ENCODE measurements at regions not wholly inside any gene's neighbourhood (a gene's known extent, or its start where the extent isn't known, plus 50 kb on each side); places are given as distances from the start of the nearest gene placed in this dataset.
A peak's percentile ranks its signal among the peaks of the same experiment; 100 is the strongest.
"Not testable (repeated sequence)": the region's sequence is repeated elsewhere in the genome, so short reads cannot be mapped to it uniquely, and the experiment has no call there.

GRCh38 chr19:28341810-28342350 is 871.1 kb downstream of the UQCRFS1 start:
- peak; percentile 3 for DNase-seq (ENCODE audit: low read depth)

DNA sequence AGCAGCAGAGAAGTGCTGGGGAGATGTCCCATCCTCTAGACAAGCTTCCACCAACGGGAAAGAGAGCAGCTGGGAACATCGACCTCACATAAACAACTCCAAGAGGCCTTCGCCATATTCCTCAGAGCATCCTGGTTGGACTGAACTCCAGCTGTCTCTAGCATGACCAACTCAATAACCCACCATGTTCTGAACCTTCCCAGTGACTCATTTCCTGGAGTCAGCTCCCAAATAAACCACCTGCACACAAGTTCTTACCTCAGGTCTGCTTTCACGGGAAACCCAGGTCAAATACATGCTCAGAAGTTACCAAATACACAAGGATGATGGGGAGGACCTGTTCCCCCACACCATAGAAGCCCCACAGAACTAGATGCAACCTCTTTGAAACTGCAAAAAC is 878.5 kb downstream of the UQCRFS1 start:
- peak; percentile 57 for DNase-seq (ENCODE audit: low read depth)

- DNase-seq (ENCODE audit: low read depth): no peak
These were observed 879.0 kb downstream of the UQCRFS1 start for GRCh38 chr19:28333909-28334308.

DNA sequence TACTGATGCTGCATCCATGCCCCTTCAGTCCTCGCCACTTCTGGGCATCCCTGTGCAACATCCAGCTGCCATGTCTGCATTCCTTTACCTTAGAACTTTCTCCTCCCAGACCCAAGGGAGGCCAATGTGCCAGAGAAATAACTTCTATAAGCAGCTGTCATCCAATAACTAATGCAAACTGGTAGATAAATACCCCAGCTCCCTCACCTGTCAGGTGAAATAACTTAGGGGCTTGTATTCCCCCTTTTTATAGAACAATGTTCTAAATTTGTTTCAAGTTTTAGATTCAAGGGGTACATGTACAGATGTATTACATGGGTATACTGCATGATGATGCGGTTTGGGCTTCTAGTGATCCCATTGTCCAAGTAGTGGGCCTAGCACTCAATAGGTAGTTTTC is 880.1 kb downstream of the UQCRFS1 start:
- DNase-seq (ENCODE audit: low read depth): no peak

DNA sequence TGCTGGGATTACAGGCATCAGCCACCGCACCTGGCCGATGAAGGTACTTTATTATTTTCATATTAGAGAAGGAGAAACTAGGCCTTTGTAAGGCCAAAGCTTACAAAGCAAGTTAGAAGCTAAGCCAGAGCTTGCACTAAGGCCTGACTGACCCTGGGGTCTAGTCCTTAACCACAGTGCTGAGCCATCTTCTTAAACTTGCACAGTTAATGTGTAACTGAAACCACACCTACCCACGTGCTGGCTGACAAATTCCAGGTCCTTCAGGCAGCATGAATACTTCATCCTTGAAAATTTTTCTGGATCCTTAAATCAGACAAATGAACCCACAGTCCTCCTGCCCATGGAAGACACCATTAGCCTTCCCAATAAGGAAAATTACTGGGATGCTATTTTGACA is 880.6 kb downstream of the UQCRFS1 start:
- peak; percentile 17 for DNase-seq (ENCODE audit: low read depth)

- no peak for DNase-seq (ENCODE audit: low read depth)
These were observed 881.4 kb downstream of the UQCRFS1 start for GRCh38 chr19:28331596-28331995.

- DNase-seq (ENCODE audit: low read depth): peak; percentile 93
These were observed 882.1 kb downstream of the UQCRFS1 start for GRCh38 chr19:28330831-28331230.

DNA sequence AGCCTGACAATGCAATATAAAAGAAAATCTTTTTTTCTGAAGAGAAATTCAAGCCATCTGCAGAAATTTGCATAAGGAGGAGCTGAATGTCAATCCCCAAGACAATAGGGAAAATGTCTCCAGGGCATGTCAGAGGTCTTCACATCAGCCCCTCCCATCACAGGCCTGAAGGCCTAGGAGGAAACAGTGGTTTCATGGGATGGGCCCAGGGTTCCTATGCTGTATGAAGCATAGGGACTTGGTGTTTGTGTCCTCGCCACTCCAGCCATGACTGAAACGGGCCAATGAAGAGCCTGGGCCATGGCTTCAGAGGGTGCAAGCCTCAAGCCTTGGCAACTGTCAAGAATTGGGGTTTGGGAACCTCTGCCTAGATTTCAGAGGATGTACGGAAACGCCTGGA is 883.5 kb downstream of the UQCRFS1 start:
- DNase-seq (ENCODE audit: low read depth): no peak

DNA sequence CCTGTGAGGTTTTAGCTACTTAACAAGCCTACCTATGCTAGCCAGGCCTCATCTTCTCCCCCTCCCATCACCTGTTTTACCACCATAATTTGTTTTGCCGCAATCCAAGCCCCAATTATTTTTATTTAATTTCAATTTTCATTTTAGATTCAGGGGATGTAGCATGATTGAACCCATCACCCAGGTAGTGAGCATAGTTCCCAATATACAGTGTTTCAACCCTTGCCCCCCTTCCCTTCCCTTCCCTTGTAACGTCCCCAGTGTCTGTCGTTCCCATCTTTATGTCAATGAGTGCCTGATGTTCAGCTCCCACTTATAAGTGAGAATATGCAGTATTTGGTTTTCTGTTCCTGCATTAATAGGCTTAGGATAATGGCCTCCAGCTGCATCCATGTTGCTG is 885.0 kb downstream of the UQCRFS1 start:
- DNase-seq (ENCODE audit: low read depth): no peak

- DNase-seq (ENCODE audit: low read depth): no peak
These were observed 886.2 kb downstream of the UQCRFS1 start for GRCh38 chr19:28326746-28327145.

DNA sequence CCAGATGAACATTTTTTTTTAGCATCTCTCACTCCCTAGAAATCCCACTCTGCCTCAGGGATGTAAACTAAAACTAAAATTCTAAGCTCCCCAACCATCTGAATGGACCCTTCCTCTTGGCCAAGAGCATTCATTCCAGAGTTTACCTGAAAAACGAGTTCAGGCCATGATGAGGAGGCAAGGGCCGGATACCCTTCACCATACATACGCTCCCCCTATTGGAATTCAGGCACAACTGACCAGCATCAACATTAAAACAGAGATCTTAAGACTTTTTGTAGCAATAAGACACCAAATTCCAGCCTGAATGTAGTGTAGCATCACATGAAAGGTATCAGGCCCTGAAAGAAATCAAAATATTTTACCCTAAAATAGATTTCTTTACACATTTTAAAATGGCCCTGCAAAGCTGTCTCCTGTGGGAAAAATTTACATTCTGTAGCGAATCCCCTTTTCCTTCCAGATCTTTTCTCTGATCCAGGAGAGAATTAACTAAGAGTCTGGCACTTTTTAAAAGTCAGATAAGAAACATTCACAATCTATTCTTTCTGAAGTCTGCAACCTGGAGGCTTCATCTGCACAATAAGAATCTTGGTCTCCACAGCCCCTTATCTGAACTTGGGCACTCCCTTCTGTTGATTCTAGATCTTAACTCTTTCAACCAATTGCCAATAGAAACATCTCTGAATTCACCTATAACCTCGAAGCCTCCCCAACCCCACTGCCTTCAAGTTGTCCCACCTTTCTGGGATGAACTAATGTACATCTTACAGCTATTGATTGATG is 888.5 kb downstream of the UQCRFS1 start:
- DNase-seq (ENCODE audit: low read depth): no peak

DNA sequence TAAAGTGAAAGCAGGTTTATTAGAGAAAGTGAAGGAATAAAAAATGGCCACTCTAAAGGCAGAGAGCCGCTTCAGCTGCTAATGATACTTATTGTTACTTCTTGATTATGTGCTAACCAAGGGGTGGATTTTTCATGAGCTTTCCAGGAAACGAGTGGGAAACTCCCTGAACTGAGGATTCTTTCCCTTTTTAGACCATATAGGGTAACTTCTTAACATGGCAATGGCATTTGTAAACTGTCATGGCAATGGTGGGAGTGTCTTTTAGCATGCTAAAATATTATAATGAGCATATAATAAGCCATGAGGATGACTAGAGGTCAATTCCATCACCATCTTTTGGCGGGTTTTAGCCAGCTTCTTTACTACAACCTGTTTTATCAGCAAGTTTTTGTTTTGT is 890.0 kb downstream of the UQCRFS1 start:
- no peak for DNase-seq (ENCODE audit: low read depth)

DNA sequence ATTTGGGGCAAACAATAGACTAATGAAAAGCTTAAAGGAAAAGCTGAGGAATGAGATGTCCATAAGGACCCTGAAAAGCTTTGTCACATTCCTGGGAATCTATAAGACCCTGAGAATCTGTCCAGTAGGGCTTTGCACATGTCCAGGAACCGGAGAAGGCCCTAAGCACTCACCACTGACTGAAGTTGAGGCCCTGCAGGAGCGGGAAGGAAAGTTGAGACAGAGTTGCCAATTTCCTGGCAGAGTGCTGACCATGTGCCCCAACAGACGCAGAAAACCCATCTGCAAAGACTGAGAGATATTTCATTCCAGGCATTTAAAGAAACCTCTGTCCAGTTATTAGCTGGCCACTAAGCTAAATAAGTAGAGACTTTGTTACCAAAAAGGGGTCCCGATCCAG is 890.5 kb downstream of the UQCRFS1 start:
- no peak for DNase-seq (ENCODE audit: low read depth)

DNA sequence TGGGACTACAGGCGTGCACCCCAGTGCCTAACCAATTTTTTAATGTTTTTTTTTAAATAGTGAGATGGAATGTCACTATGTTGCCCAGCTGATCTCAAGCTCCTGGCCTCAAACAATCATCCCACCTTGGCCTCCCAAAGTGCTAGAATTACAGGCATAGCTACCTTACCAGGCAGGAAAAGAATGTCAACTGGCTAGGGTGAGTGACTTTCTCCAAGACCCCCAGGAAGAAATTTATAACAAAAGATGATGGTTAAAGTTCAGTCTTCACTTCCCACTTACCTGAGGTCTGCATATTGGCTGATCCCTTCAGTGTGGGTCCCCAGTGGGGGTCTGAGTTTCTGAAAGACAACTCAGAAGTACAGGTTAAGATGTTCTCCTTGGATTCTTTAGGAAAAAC is 893.0 kb downstream of the UQCRFS1 start:
- DNase-seq (ENCODE audit: low read depth): no peak

GRCh38 chr19:28319227-28319626 is 893.7 kb downstream of the UQCRFS1 start:
- no peak for DNase-seq (ENCODE audit: low read depth)

DNA sequence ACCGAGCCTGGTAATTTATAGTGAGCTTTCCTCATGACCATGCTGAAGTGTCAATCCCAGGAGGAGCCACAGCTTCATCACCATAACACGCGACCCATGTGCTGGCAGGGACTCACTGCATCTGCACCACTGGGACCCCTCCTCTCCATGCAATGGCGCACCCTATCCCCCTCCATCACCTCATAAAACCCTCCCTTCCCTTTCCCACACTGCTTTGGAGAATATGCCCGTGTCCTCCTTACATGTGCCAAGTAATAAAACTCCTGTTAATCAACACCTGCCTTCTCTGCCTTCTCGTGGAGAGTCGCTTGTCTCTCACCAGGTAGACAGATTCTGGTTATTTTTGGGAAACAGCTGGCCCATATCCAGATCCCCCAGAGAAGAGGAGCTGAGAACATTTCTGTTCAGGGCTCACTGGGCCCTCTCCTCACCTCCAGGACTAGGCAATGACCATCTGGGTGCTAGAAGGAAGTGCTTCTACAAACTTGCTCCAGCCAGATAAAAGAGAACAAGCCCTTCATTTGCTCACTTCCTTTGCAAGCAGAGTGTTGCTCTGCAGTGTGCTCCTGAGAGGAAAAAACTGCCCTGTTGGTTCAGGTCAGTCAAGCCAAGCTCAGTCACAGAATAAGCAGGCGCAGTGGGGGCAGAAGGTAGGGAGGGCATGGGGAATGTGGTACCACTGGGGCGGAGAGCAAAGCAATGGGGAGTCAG is 894.3 kb downstream of the UQCRFS1 start:
- DNase-seq (ENCODE audit: low read depth): no peak

GRCh38 chr19:28316464-28316863 is 896.5 kb downstream of the UQCRFS1 start:
- no peak for DNase-seq (ENCODE audit: low read depth)

DNA sequence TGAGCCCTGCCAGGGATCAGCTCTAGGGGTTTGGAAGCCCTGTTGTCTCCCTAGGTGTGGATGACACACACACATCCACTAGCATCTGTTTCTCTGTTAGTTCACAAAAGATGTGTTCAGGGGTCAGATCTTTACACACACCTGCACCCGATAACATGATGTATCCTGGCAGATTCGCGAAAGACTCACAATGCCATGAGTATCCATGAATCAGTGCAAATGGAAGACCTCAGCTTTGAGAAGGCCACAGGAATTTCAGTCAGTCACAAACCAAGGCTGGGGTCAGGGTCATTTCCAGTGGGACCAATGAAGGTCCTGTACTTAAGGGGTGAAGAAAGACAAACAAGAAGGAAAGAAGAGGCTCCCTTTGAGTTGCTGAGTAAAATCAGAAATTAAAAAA is 898.2 kb downstream of the UQCRFS1 start:
- no peak for DNase-seq (ENCODE audit: low read depth)

DNA sequence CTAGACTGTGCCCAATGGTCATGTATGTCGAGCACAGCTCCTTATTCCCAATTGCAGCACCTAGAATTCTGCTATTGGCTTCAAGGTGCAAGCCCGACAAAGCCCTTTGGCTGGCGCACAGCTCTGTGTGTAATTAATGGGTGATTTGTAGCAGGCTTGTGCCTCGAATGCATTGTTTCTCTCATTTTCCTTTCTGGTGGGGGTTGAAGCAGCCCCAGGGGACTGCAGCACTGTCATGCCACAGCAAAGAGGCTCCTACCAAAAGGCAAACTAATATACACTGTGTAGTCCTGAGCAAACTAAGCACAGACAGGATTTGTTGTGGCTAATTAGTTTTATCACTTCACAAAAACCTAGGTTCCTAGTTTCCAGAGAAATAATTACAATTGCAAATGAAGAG is 898.7 kb downstream of the UQCRFS1 start:
- DNase-seq (ENCODE audit: low read depth): no peak

- DNase-seq (ENCODE audit: low read depth): peak; percentile 89
These were observed 899.3 kb downstream of the UQCRFS1 start for GRCh38 chr19:28313633-28314032.

DNA sequence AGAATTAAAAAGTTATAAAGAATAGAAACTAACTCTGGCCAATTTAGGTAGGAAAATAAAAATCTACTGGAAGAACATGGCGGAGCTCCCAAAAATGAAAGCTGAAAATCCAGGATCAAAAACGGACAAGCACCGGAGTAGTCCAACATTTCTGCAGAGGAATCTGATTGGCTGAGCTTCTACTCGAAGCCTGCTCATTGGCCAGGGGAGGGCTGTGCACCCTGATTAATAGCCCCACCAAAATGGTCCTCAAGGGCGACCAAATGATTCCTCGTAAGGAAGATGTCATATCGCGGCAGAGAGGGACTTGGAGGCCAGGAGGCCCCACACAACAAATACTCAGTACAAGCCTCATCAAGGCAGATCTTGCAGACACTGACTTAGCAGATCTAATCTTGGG is 900.7 kb downstream of the UQCRFS1 start:
- DNase-seq (ENCODE audit: low read depth): no peak

DNA sequence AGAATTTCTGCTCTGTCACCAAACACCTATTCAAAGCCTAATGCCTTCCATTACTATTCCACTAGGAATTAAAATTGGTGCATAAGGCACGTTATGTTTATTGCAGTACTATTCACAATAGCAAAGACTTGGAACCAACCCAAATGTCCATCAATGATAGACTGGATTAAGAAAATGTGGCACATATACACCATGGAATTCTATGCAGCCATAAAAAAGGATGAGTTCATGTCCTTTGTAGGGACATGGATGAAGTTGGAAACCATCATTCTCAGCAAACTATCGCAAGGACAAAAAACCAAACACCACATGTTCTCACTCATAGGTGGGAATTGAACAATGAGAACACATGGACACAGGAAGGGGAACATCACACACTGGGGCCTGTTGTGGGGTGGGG is 902.1 kb downstream of the UQCRFS1 start:
- DNase-seq (ENCODE audit: low read depth): not testable (repeated sequence)

GRCh38 chr19:28309070-28309469 is 903.9 kb downstream of the UQCRFS1 start:
- DNase-seq (ENCODE audit: low read depth): no peak
